Prostate gland (tissue), 2 donors: ENCODE measurements at regions not wholly inside any gene's neighbourhood (a gene's known extent, or its start where the extent isn't known, plus 50 kb on each side); places are given as distances from the start of the nearest gene placed in this dataset.

Experiments
- DNase-seq: peaks from one replicate; pipeline ENCODE4 v3.0.0-alpha.2; 2019; ENCODE audit warnings: low spot score
- H3K27ac ChIP-seq, 2 donors: fragments of 200-600 bp; sonication (generic); 2 replicates each; pipeline ENCODE4 v1.5.1; 2017 to 2019
- H3K27me3 ChIP-seq: fragments of 200-600 bp; sonication (generic); replicated peaks from 2 replicates; pipeline ENCODE4 v1.5.1; 2019; ENCODE audit not compliant: insufficient read depth
- H3K36me3 ChIP-seq, 2 donors: fragments of 200-600 bp; sonication (generic); 1 replicate in 1 of 2; 2 replicates in 1 of 2; pipeline versions ENCODE4 v1.5.1 to v1.8.1; 2017 to 2019
- H3K4me1 ChIP-seq: fragments of 200-600 bp; sonication (generic); replicated peaks from 2 replicates; pipeline ENCODE4 v1.5.1; 2019
- H3K4me3 ChIP-seq, 2 donors: fragments of 200-600 bp; sonication (generic); 2 replicates each; pipeline ENCODE4 v1.5.1; 2017 to 2019
- H3K9me3 ChIP-seq: fragments of 200-600 bp; sonication (generic); 2 replicates; pipeline ENCODE4 v1.5.1; 2017
- POLR2A ChIP-seq: fragments of 450-650 bp; IDR thresholded peaks from one replicate; pipeline ENCODE4 v1.6.1; 2016; ENCODE audit warnings: antibody characterized with exemption, mild to moderate bottlenecking
- POLR2AphosphoS5 ChIP-seq: sonication (generic); formaldehyde crosslinking; IDR thresholded peaks from one replicate; pipeline ENCODE4 v1.6.1; 2017; ENCODE audit warnings: antibody characterized with exemption
- whole genome bisulfite sequencing: methylation state at CpG from one replicate; pipeline ENCODE4 v1.1.5; 2018; 5-methylcytosine and 5-hydroxymethylcytosine counted together
- intact Hi-C: fragments of 100-400 bp; cut with DNase I; formaldehyde crosslinking; loops from one replicate; pipeline ENCODE4 v1.14.2; 2022
- TF ChIP-seq, protein P1 (sequence below), 4 experiments: fragments of 200-600 bp in 2 of 4; fragments of 450-650 bp in 2 of 4; sonication (generic) in 2 of 4; IDR thresholded peaks; 1 replicate in 3 of 4; 2 replicates in 1 of 4; pipeline ENCODE4 v1.5.1; 2016 to 2019; ENCODE audit warnings: antibody characterized with exemption in 4 of 4, mild to moderate bottlenecking in 2 of 4, moderate library complexity in 2 of 4

DNA sequence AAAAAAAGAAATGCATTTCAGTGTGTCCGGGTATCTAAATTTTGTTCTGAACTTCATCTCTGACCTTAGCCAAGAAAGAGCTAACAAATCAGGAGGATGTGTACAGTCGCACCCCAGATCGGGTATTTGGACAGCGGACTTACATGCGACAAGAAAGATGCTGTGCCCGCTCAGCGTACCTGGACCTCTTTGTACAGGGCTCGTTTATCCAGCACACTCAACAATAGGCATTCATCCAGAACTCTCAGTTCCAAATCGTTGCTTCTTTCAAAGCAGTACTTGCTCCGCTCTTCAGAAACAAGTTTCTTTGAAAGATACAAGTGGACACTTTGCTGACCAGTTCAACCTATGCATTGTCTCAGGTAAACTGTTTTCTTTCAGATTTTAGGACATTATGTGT lies 191.7 kb downstream of the LY86 start:
- TF ChIP-seq POLR2AphosphoS5 (no peak), POLR2A (no peak)
- TF ChIP-seq, protein P1, sequence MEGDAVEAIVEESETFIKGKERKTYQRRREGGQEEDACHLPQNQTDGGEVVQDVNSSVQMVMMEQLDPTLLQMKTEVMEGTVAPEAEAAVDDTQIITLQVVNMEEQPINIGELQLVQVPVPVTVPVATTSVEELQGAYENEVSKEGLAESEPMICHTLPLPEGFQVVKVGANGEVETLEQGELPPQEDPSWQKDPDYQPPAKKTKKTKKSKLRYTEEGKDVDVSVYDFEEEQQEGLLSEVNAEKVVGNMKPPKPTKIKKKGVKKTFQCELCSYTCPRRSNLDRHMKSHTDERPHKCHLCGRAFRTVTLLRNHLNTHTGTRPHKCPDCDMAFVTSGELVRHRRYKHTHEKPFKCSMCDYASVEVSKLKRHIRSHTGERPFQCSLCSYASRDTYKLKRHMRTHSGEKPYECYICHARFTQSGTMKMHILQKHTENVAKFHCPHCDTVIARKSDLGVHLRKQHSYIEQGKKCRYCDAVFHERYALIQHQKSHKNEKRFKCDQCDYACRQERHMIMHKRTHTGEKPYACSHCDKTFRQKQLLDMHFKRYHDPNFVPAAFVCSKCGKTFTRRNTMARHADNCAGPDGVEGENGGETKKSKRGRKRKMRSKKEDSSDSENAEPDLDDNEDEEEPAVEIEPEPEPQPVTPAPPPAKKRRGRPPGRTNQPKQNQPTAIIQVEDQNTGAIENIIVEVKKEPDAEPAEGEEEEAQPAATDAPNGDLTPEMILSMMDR (IDR thresholded peaks at IDR 0.05), result no peak
- intact Hi-C loops, result no loop called here

DNA sequence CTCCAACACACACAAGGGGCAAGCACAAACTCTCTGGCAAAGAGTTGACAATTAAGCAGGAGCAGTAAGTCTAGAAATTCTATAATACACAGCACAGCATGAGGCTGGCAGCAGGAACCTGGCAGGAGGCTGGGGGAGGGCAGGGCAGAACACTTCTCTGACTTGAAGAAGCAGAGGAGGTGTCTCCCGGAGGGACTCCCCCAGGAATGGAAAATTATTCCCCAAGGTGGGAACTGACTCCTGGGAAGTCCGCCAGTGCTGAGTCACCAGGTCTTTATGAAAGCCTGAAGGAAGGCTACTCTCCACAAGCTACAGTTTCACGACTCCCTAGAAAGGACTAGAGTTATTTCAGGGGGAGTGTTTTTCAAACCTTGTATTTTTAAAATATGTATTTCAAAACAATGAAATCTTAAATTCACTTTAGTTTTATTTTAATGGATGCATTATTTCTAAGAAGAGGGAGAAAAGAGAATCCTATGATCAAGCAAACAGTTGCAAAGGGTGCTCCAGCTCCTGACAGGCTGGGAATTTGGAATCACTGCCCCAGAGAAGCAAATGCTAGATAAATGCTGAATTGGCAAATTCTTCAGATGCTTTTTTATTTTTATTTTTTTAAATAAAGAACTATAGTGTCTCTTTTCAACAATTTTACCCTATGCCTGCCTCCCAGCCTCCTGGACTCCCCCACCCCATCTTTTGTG lies 192.8 kb downstream of the LY86 start:
- no peak for DNase-seq
- no peaks in the 10 kb centered on the region for H3K27me3 ChIP-seq
- no peak overlapping the region for H3K4me3 ChIP-seq
- WGBS, result 31% methylated on average over 3 of the region's 3 CpGs
- no peak overlapping the region for H3K27ac ChIP-seq
- TF ChIP-seq POLR2AphosphoS5, result no peak
- TF ChIP-seq, protein P1 (IDR thresholded peaks at IDR 0.05), result no peak
- TF ChIP-seq POLR2A, result no peak
- H3K9me3 ChIP-seq, result no peaks in the 10 kb centered on the region
- intact Hi-C loops, result no loop called here
- H3K36me3 ChIP-seq, result no peaks in the 10 kb centered on the region
- no peaks in the 10 kb centered on the region for H3K4me1 ChIP-seq

More for the DNA sequence above, 191.7 kb downstream of the LY86 start:
- no peak for DNase-seq
- Histone ChIP-seq H3K4me1 (no peaks in the 10 kb centered on the region), H3K36me3 (no peaks in the 10 kb centered on the region), H3K27ac (no peak overlapping the region), H3K4me3 (no peak overlapping the region), H3K9me3 (no peaks in the 10 kb centered on the region), H3K27me3 (no peaks in the 10 kb centered on the region)
- WGBS, result 78% methylated on average over 10 of the region's 10 CpGs

DNA sequence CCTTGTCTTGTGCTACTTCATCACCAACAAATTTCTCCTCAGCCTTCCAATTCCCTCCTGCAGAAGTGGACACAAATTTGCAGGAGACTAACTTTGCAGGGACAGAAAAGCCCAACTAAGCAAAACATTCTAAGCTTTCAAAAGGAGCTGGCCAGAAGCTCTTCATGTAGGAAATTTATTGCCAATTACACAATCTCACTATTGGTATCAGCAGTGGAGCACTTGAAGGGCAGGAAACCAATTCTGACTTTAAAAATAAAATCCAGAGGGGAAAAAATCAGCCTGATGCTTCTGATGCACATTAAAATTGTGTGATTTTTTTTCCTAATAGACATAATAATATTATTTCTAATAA lies 193.3 kb downstream of the LY86 start:
- H3K36me3 ChIP-seq, result no peaks in the 10 kb centered on the region
- no peak overlapping the region for H3K4me3 ChIP-seq
- H3K27me3 ChIP-seq, result no peaks in the 10 kb centered on the region
- H3K9me3 ChIP-seq, result no peaks in the 10 kb centered on the region
- no peak overlapping the region for H3K27ac ChIP-seq
- TF ChIP-seq POLR2AphosphoS5 (no peak), POLR2A (no peak)
- TF ChIP-seq, protein P1 (IDR thresholded peaks at IDR 0.05), result no peak
- H3K4me1 ChIP-seq, result no peaks in the 10 kb centered on the region
- DNase-seq, result no peak
- intact Hi-C loops, result no loop called here

DNA sequence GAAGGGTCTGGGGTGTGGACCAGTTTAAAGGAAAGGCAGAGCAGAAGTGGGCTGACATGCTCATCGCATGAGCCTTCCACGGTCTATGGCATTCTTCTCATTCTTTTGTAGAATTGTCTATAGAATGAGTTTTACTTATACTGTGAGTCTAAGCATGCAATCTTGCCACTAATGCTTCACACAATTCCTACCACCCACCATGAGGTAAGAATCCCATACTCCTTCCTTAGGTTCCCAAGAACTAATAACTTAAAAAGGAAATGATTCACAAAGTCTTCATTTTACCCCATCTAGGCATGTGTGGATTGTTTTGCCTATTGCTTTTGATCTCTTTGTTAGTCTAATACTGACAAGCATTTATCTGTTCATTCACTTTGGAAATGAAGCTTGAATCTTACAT lies 195.2 kb downstream of the LY86 start:
- intact Hi-C loops, result no loop called here
- Histone ChIP-seq H3K27ac (no peak overlapping the region), H3K4me1 (no peaks in the 10 kb centered on the region), H3K36me3 (no peaks in the 10 kb centered on the region), H3K4me3 (no peak overlapping the region), H3K9me3 (no peaks in the 10 kb centered on the region), H3K27me3 (no peaks in the 10 kb centered on the region)
- TF ChIP-seq, protein P1 (IDR thresholded peaks at IDR 0.05), result no peak
- TF ChIP-seq POLR2AphosphoS5, result no peak
- no peak for TF ChIP-seq POLR2A
- DNase-seq, result no peak
- WGBS, result 92% methylated on average over 2 of the region's 2 CpGs

DNA sequence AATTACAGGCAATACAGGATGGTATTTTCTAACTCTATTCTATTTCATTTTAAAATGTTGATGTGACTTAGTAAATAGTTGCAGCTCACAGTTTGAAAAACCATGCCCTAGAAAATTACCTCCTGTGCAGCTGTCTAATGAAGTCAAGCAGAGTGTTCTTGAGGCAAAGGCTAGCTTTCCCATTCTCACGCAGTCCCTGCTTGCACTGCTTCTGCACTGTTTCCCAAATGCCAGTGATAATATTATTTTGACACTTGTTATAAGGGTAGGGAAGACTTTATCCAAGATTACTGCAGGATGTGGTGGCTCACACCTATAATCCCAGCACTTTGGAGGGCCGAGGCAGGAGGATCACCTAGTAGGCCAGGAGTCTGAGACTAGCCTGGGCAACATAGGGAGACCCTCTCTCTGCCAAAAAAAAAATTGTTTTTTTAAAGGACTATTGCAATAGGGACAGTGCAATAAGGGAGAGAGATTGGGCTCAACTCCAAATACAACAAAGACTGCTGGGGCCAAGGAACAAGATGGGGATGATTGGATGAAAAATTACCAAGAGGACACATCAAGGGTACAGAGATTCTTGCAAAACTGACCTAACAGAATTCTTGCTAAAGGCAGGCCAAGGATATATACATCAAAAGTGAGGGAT lies 196.1 kb downstream of the LY86 start:
- 77% methylated on average over 2 of the region's 2 CpGs for WGBS
- no peak for TF ChIP-seq POLR2A
- TF ChIP-seq POLR2AphosphoS5, result no peak
- TF ChIP-seq, protein P1 (IDR thresholded peaks at IDR 0.05), result no peak
- H3K9me3 ChIP-seq, result no peaks in the 10 kb centered on the region
- H3K4me3 ChIP-seq, result no peak overlapping the region
- DNase-seq, result no peak
- H3K4me1 ChIP-seq, result no peaks in the 10 kb centered on the region
- no peaks in the 10 kb centered on the region for H3K36me3 ChIP-seq
- intact Hi-C loops, result no loop called here
- no peak overlapping the region for H3K27ac ChIP-seq
- H3K27me3 ChIP-seq, result no peaks in the 10 kb centered on the region
